Hippocampal formation (tissue), 2 donors: ENCODE measurements at regions not wholly inside any gene's neighbourhood (a gene's known extent, or its start where the extent isn't known, plus 50 kb on each side); places are given as distances from the start of the nearest gene placed in this dataset.

ENCODE experiments used
- DNase-seq, 2 donors: peaks; one replicate each; lab custom pipeline; 2025; lab: John Stamatoyannopoulos, UW

DNA sequence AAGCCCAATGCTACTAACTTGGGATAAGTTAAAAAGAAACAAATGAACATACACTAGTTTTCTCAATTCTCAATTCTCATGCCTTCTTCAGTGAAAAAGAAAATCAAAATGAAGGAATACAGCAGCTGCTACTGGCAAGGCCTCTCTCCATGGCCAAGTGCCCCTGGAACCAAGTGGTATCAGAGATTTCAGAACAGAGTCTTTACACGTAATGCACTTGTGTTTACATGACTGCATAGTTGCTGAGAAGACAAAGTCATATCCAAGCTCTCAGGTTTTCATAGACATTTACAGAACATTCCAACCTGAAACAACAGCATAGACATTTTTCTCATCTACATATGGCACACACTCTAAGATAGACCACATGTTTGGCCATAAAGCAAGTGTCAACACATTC is 789.9 kb downstream of the CBLN2 start:
- no peak for DNase-seq

DNA sequence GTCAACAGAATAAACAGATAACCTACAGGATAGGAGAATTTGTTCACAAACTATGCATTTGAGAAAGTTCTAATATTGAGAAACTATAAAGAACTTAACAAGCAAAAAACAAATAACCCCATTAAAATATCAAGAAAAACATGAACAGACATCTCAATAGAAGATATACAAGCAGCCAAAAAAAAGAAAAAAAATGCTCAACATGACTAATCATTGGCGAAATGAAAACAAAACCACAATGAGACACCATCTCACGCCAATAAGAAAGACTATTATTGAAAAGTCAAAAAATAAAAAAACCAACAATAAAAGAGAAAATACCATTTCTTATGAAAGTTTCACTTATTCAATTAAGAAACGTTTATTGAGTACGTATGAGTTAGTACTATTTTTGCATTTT is 800.5 kb downstream of the CBLN2 start:
- DNase-seq, result no peak

DNA sequence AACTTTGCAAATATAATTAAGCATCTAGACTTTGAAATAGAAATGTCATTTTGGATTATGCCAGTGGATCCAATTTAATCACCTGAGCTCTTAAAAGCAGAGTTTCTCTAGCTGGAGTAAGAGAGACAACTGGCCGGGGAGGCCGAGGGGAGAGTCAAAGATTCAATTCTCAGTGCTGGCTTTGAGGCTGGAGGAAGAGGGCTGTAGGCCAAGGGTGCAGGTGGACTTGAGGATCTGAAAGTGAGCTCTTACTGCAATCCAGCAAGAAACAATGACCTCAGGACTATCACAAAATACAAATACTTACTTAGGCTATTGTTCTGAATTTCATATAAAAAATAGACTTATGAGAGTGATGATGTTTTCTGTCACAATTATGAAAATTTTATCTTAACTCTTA is 814.5 kb downstream of the CBLN2 start:
- DNase-seq, result no peak

DNA sequence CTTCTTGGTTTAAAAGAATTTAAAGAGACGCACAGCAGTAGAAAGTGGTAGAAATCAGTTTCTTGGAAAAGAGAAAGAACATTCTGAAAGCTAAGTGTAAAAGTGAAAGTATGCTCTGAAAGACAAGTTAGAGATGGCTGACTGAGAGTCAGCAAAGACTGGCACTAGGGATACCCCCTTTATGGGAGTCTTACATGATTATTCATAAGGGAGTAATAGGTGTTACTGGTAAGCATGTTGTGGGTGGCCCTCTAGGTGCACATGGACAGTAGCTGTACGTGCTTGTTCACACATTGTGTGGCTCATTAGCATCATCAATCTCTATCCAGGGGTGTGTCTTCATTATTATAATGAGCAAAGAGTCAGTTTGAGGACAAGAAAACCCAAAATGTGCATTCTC is 816.2 kb downstream of the CBLN2 start:
- no peak for DNase-seq

DNA sequence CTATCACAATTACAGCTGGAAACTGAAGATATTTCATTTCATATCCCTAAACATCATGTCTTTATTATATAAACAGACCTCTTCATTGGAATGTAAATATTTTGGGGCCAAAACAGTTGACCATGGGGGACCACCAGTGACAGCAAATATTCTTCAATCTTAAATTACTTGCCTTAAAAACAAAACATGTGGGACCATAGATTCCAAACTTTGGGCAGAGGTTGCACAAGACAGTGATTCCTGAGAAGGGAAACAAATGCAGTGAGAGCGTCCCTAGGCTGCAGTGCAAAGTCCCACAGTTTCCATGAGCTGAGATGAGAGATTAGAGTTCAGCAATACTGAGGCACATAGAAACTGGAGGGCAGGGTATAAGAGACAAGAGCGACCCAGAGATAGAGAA is 818.9 kb downstream of the CBLN2 start:
- DNase-seq, result no peak

DNA sequence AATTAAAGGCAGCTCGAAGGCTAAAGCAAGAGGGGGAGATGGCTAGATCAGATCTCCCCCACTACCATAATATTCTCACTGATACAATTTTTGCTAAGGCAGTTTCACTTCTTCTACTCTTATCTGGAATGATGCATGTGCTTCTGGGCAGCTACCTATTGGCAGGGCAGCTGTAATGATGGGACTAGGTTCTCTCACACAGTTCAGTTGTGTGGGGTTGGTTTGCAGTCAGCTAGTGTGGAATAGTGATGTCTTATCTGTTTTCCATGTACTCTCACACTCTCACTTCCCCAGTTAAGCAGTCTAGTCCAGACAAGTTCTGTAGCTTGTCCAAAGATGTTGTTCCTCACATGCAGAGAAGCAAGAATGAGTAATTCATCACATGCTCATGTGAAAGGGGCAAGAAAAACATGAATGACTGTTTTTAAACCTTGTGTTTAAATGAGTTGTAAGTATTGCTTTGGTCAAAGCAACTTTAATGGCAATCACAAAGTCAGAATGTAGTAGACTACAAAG is 836.1 kb downstream of the CBLN2 start:
- DNase-seq, result no peak

DNA sequence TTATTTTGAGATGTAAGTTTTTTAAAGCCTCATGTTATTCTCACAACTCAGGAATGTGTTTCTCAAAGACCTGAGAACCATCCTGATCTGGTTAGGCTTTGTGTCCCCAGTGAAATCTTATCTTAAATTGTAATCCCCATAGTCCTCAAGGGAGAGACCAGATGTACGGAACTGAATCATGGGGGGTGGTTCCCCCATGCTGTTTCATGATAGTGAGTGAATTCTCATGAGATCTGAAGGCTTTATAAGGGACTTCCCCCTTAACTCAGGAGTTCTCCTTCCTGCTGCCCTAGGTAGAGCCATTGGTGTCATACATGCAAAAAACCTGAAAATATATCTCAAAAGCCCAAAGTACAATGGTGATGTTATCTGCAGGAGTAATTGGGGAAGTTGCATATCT is 836.7 kb downstream of the CBLN2 start:
- no peak for DNase-seq

DNA sequence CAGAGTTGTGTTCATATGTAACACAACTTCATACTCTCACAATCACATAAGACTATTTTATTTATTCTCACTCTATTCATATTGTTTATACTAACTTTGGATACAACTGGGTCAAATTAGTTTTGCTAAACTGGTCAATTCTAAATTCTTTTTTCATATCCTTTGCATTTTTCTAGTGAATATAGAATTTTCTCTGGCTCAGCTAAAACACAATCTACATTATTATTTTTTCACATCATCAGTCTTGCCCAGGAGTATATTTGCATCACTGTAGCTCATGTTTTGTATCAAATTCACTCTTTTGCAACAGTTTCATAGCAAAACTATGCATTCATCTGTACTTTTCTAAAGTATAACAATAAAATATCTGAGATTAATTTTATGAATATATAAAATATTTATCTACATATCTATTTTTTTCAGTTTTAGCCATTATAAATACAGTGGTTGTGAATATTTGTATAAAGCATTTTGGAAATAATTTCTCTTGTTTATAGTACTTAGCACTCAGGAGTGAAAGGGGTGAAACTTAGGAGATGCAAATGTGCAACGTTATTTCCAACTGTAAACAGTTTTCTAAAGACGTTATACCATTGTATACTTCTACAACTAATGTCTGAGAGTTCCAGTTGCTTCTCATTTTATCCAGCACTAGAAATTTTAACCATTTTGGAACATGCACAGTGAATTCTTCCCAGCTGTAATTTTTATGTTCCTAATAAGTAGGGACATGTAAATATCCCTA is 854.6 kb downstream of the CBLN2 start:
- no peak for DNase-seq

DNA sequence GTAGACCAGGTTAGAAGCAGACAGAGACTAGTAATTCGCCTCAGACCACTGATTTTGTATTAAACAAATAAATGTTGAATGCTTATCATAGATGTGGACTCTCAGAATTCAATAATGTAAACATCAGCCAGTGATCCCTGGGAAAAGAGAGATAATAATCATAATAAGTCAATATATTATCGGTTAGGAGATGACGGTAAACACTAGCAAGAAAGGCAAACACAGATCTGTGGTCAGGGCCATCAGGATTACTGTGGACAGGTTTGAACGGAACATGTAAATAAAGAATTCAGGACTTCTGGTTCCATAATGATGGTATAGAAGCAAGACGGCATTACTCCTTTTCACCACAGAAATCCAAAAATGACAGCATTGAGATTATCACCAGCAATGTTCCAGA is 861.6 kb downstream of the CBLN2 start:
- DNase-seq, result no peak

DNA sequence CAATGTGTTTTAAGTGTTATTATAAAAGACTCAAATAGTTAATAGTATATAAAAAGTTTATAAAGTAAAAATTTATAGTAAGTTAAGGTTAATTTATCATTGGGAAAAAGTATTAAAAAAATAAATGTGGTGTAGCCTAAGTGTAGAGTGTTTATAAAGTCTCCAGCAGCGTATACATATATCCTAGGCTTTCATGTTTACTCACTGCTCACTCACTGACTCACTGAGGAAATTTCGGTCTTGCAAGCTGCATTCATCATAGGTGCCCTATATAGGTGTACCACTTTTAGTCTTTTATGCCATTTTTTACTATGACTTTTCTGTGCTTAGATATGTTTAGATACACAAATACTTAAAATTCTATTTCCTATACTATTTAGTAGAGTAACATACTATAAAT is 866.0 kb downstream of the CBLN2 start:
- DNase-seq, result no peak

DNA sequence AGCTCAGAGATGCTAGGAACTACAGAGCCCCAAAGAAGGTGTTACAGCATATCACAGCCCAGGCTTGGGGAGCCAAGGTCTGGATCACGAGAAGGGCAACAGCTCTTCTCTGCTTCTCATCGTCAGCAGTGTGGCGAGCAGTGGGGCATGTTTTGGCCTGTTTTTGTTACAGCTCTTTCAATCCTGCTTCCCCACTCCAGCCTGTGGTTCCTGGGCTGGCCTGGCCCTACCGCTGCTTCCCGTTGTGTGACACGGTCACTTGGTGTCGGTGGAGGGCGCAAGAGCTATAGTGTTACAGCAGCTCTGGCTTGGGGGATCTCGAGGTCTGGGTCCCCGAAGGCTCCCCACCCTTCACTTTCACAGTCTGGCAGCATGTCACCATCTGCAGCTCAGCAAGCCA is 870.2 kb downstream of the CBLN2 start:
- no peak for DNase-seq

DNA sequence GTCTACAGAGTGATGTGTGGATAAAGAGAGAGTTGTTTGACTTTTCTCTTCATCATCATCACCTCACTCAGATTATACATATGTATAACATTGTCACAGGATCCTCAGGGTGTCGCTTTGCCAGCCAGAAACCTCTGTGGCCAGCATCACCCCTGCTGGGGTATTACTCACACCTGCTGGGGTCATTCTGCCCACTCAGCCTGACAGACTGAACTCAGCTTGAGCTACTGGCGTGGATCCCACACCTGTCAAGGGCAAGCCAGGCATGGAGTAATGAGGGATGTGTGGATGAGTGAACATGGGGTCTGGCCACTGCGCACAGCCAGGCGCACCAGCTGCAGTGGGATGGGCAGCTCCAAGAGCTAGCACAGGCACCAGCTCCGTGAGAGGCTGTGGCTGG is 870.6 kb downstream of the CBLN2 start:
- DNase-seq, result no peak

DNA sequence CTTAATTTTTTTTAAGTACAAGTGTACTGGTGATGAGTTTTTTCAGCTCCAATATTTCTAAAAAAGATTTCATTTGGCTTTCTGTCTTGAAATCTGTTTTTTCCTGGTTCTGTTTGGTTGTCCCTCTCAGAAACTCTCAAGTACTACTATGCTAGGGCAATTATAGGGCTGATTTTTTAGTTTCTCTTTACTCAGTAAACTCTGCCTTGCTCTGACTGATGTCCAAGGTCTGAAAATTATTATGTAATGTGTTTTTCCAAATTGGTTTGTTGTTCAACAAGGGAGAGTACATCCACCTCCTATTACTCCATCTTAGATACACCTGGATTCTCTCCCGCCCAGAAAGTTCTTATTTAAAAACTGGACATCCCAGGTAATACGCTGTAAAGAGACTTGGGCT is 877.7 kb downstream of the CBLN2 start:
- no peak for DNase-seq

DNA sequence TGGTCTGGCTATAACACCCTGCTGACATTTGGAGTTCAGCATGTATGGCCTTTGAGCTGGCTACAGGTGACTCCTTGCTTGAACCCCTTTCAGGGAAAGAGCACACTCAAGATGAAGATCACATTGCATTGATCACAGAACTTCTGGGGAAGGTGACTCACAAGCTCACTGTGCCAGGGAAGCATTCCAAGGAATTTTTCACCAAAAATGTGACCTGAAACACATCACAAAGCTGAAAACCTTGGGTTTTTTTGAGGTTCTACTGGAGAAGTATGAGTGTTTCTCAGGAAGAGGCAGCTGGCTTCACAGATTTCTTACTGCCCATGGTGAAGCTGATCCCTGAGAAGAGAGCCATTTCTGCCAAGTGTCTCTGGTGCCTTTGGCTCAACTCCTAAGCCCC is 879.0 kb downstream of the CBLN2 start:
- DNase-seq, result no peak

DNA sequence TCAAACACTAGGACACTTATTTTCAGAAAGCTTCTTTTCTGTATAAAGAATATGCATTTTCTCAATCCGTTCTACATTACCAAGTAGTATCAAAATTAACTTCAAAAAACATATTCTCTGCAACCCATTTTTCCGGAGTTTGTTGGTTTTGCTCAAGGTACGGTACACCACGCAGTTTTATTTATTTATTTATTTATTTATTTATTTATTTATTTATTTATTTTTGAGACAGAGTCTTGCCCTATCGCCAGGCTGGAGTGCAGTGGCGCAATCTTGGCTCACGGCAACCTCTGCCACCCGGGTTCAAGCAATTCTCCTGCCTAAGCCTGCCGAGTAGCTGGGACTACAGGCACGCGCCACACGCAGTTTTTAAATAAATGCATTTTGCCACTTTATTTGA is 900.3 kb downstream of the CBLN2 start:
- no peak for DNase-seq

DNA sequence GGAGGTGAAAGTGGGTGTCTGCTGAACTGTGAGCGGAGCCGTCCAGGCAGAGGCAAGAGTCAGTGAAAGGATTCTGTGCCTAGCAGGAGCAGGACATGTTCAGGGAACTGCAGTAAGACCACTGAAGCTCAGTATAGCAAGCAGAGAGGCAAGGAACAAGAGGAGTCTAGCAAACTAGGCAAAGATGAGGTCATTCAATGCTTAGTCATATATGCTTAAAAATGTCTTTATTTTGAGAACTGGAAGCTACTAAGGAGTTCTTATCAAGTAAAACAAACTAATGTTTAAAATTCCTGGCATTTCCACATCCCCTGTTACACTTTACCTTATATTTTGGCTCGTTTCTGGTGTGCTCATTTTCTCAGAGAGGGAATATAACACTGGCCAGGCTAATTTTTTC is 913.4 kb downstream of the CBLN2 start:
- no peak for DNase-seq

DNA sequence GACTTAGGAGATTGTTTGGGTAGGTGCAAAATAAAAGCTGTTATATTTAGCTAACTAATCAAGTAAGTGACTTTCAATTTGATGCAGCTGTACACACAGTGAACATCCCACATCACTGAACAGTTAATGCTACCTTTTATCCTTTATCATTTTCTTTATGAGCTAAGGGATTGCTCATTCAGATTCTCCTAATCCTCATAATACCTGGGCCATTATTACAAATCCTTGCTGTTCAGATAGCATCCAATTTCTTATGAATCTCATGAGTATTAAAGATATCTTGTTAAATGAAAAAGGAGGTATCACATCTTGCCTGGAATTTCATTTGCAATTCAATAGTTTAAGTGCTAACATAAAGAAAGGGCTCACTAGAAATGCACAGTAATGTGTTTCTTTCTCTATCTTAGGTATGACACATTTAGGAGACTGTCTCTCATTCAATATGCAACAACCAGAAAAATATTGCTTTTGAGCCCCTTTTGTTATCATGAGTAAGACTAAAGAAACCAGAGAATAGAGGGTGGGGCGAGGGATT is 918.5 kb downstream of the CBLN2 start:
- DNase-seq, result no peak

DNA sequence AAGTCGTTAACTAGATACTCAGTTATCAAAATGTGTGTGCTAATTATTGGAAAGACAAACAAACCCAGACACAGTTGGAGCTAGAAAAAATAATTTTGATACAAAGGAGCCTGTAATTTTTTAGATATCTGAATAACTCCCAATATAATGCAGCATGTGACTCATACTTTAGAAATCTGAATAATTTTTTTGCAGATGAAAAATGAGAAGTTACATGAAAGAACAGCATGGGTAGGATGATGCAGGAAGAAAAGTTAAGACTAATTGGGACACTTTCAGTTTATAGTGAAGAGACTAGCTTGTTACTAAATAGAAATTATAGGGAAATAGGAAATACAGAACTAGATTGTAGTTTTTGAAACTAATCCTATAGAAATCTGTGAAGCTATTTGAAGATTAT is 945.8 kb downstream of the CBLN2 start:
- no peak for DNase-seq

DNA sequence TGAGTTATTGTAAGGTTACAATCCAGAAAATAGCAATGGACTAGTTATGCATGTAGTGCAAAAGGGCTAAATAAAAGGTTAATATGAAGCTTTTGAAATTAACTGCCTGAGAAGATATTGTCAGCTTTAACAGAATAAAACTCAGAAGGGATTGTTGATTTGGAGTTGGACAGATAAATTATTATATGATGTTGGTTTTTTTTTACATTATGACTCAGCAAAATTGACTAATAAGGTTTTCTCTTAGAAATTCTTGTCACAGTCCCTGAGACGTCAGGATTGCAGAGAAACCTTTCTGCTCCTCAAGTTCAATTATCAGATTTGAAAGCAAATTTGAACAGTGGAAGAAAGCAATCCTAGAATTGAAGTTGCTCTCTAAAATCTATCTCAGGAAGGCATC is 946.9 kb downstream of the CBLN2 start:
- DNase-seq, result no peak

DNA sequence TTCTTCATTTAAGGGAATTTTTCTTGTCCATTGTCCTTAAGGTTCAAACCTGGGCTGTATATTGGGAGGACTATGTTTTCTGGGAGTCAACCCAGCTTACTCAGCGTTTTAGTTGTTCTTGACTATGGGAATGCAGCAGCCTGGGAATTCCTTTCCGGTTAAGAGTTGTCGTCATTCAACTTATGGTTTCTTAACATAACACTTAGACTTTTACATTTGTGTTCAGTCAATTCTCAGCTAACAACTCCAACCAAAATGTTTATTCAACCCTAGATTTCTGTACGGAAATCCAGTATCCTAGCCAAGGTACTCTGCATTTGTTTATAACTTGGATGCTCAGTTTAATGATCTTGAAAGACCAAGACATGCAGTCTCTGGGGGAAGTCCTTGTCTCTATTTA is 960.9 kb downstream of the CBLN2 start:
- no peak for DNase-seq

DNA sequence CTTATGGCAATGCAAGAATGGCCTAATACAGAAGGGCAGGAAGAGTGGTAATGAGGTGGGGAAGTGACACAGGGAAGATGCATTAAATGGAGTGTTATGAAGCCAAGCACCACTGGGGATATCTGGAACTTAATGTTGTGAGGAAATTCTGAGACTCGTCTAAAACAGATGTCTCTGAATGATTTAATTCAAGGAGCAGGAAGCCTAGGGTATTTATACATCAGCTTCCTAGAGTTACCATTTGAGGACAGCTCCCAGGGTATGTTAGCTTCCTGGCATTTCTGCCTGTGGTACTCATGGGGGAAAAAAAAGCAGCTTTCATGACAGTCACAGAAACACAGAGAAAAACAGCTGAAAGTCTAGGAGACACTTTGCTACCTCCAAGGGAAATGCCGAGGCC is 989.5 kb downstream of the CBLN2 start:
- DNase-seq, result no peak

DNA sequence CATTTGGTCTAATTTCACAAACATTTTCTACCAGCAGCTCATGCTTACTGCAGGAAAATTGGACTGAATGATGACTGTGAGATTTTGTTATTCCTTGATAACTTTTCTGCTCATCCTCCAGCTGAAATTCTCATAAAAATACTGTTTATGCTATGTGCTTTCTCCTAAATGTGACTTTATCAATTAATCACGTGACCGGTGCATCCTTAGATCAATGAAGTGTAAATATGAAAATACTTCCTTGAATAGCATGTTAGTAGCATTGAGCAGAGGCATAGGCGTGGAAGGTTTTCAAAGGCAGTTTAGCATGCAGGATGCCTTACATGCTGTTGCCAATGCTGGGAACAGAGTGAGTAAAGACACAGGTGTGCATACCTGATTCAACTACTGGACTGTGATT is 1002.5 kb downstream of the CBLN2 start:
- DNase-seq, result no peak

DNA sequence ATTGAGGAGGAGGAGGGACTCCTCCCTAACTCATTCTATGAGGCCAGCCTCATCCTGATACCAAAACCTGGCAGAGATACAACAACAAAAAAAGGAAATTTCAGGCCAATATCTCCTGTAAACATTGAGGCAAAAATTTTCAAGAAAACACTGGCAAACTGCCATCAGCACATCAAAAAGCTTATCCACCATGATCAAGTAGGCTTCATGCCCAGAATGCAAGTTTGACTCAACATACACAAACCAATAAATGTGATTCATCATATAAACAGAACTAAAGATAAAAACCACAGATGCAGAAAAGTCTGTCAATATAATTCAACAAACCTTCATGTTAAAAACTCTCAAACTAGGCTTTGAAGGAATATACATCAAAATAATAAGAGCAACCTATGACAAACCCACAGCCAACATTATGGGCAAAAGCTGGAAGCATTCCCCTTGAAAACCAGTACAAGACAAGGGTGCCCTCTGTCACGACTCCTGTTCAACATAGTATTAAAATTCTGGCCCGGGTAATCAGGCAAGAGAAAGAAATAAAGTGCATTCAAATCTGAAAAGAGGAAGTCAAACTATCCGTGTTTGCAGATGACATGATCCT is 1014.3 kb downstream of the CBLN2 start:
- no peak for DNase-seq
